SK-N-SH (cell line): ENCODE measurements at regions not wholly inside any gene's neighbourhood (a gene's known extent, or its start where the extent isn't known, plus 50 kb on each side); places are given as distances from the start of the nearest gene placed in this dataset.

Experiments
- CTCF ChIA-PET: fragments of 300-600, 350-600 bp; formaldehyde crosslinking; extraction: SDS; loops from one replicate; lab custom pipeline; 2021; lab: Yijun Ruan, JAX
- POLR2A ChIA-PET: fragments of 350-600 bp; sonication (Branson Sonifier 250); formaldehyde crosslinking; extraction: SDS; loops from one replicate; lab custom pipeline; 2020; ENCODE audit warnings: antibody characterized with exemption, inconsistent platforms; lab: Yijun Ruan, JAX
- DNase-seq: peaks from one replicate; pipeline ENCODE4 v3.0.0; 2012
- H2AFZ ChIP-seq: fragments of 200-600 bp; sonication (generic); 2 replicates; pipeline ENCODE4 v1.8.1; 2016; ENCODE audit warnings: antibody characterized with exemption, mild to moderate bottlenecking, low read depth
- H3F3A ChIP-seq: fragments of 200-600 bp; sonication (generic); replicated peaks from 2 replicates; pipeline ENCODE3; 2016; ENCODE audit warnings: antibody characterized with exemption, mild to moderate bottlenecking; ENCODE audit not compliant: insufficient read depth
- H3K27ac ChIP-seq, 2 experiments: fragments of 200-500 bp in 1 of 2; fragments of 200-600 bp in 1 of 2; sonication (Bioruptor generic) in 1 of 2; sonication (generic), shearing (Covaris generic) in 1 of 2; 2 replicates each; pipeline versions ENCODE4 v1.5.1 to v1.6.1; 2014 to 2016; ENCODE audit warnings: low read depth in 2 of 2, inconsistent platforms in 1 of 2, low read length in 1 of 2, mild to moderate bottlenecking in 1 of 2, mixed read lengths in 1 of 2
- H3K27me3 ChIP-seq: fragments of 200-600 bp; sonication (generic), shearing (Covaris generic); 2 replicates; pipeline ENCODE4 v1.6.1; 2016; ENCODE audit warnings: mixed run types; ENCODE audit not compliant: insufficient read depth
- H3K36me3 ChIP-seq, 2 experiments: fragments of 200-500 bp in 1 of 2; fragments of 200-600 bp in 1 of 2; sonication (Bioruptor generic) in 1 of 2; sonication (generic) in 1 of 2; replicated peaks in 1 of 2; 2 replicates each; pipeline versions ENCODE3 to v1.5.1; 2014 to 2016; ENCODE audit warnings: low read length in 1 of 2, mild to moderate bottlenecking in 1 of 2; ENCODE audit not compliant: insufficient read depth in 2 of 2, control insufficient read depth in 1 of 2
- H3K4me1 ChIP-seq, 2 experiments: fragments of 200-500 bp in 1 of 2; fragments of 200-600 bp in 1 of 2; sonication (Bioruptor generic) in 1 of 2; sonication (generic), shearing (Covaris generic) in 1 of 2; 2 replicates each; pipeline versions ENCODE4 v1.5.1 to v1.6.1; 2014 to 2016; ENCODE audit warnings: low read depth in 1 of 2, low read length in 1 of 2, mixed run types in 1 of 2; ENCODE audit not compliant: insufficient read depth in 2 of 2, control insufficient read depth in 1 of 2
- H3K4me2 ChIP-seq: fragments of 200-600 bp; sonication (generic), shearing (Covaris generic); 2 replicates; pipeline ENCODE4 v1.6.1; 2017; ENCODE audit warnings: mixed run types
- H3K4me3 ChIP-seq, 2 experiments: fragments of 200-500 bp in 1 of 2; fragments of 200-600 bp in 1 of 2; sonication (Bioruptor generic) in 1 of 2; sonication (generic), shearing (Covaris generic) in 1 of 2; 2 replicates each; pipeline versions ENCODE4 v1.5.1 to v1.8.1; 2014 to 2016; ENCODE audit warnings: low read depth in 2 of 2, inconsistent platforms in 1 of 2, low read length in 1 of 2, mild to moderate bottlenecking in 1 of 2, mixed read lengths in 1 of 2, moderate library complexity in 1 of 2
- H3K79me2 ChIP-seq: fragments of 200-600 bp; sonication (generic); 2 replicates; pipeline ENCODE4 v1.8.1; 2017; ENCODE audit warnings: mild to moderate bottlenecking; ENCODE audit not compliant: insufficient read depth
- H3K9ac ChIP-seq: fragments of 200-600 bp; sonication (generic); 2 replicates; pipeline ENCODE4 v1.6.1; 2017; ENCODE audit warnings: mixed run types
- H3K9me2 ChIP-seq: fragments of 200-600 bp; sonication (generic); 2 replicates; pipeline ENCODE4 v1.6.1; 2017; ENCODE audit warnings: mixed run types
- H3K9me3 ChIP-seq: fragments of 200-600 bp; sonication (generic); 2 replicates; pipeline ENCODE4 v1.6.1; 2017; ENCODE audit warnings: mixed run types, mild to moderate bottlenecking, moderate library complexity
- H4K20me1 ChIP-seq: fragments of 200-600 bp; sonication (generic); 2 replicates; pipeline ENCODE4 v1.6.1; 2017; ENCODE audit warnings: mild to moderate bottlenecking, mixed run types; ENCODE audit not compliant: insufficient read depth
- CTCF ChIP-seq: fragments of 200-600 bp; sonication (generic); IDR thresholded peaks from 2 replicates; pipeline ENCODE4 v1.6.1; 2017; ENCODE audit warnings: antibody characterized with exemption, mild to moderate bottlenecking, moderate library complexity
- GATA2 ChIP-seq: sonication (generic); formaldehyde crosslinking; IDR thresholded peaks from 2 replicates; pipeline ENCODE4 v1.5.0; 2020; ENCODE audit warnings: mild to moderate bottlenecking, missing genetic modification reagents
- JUND ChIP-seq: IDR thresholded peaks from 2 replicates; pipeline ENCODE4 v1.4.0; 2012
- NFIC ChIP-seq: IDR thresholded peaks from 2 replicates; pipeline ENCODE4 v1.4.0; 2012; ENCODE audit warnings: borderline replicate concordance
- PBX3 ChIP-seq: IDR thresholded peaks from 2 replicates; pipeline ENCODE4; 2012
- RXRA ChIP-seq: IDR thresholded peaks from 2 replicates; pipeline ENCODE4 v1.4.0; 2012; ENCODE audit warnings: low read depth, mild to moderate bottlenecking, borderline replicate concordance
- TCF12 ChIP-seq: IDR thresholded peaks from 2 replicates; pipeline ENCODE4 v1.4.0; 2012
- WGBS: methylation state at CpG from one replicate; pipeline ENCODE4 v1.1.6; 2017; ENCODE audit warnings: low lambda C conversion rate; 5-methylcytosine and 5-hydroxymethylcytosine counted together
- TF ChIP-seq, protein P1 (sequence below): IDR thresholded peaks from 2 replicates; pipeline ENCODE4 v1.4.0; 2012; ENCODE audit warnings: low read depth
- TF ChIP-seq, protein P2 (sequence below): IDR thresholded peaks from 2 replicates; pipeline ENCODE4 v1.4.0; 2012; ENCODE audit warnings: low read depth, borderline replicate concordance
- TF ChIP-seq, protein P3 (sequence below): IDR thresholded peaks from 2 replicates; pipeline ENCODE4 v1.6.1; 2012; ENCODE audit warnings: mild to moderate bottlenecking, low read depth, low read length, moderate library complexity

GRCh38 chr1:218205721-218206120 lies 79.4 kb upstream of the RRP15 start (continued):
- no peak for TF ChIP-seq CTCF
- no peak for TF ChIP-seq RXRA
- TF ChIP-seq, protein P1, sequence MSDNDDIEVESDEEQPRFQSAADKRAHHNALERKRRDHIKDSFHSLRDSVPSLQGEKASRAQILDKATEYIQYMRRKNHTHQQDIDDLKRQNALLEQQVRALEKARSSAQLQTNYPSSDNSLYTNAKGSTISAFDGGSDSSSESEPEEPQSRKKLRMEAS: no peak
- TF ChIP-seq, protein P2, sequence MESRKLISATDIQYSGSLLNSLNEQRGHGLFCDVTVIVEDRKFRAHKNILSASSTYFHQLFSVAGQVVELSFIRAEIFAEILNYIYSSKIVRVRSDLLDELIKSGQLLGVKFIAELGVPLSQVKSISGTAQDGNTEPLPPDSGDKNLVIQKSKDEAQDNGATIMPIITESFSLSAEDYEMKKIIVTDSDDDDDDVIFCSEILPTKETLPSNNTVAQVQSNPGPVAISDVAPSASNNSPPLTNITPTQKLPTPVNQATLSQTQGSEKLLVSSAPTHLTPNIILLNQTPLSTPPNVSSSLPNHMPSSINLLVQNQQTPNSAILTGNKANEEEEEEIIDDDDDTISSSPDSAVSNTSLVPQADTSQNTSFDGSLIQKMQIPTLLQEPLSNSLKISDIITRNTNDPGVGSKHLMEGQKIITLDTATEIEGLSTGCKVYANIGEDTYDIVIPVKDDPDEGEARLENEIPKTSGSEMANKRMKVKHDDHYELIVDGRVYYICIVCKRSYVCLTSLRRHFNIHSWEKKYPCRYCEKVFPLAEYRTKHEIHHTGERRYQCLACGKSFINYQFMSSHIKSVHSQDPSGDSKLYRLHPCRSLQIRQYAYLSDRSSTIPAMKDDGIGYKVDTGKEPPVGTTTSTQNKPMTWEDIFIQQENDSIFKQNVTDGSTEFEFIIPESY: no peak

GRCh38 chr1:218207194-218207593 lies 77.9 kb upstream of the RRP15 start:
- TF ChIP-seq JUND (peak; percentile 24; the same call in 1 of the 2 replicates), NFIC (peak; percentile 55), GATA2 (CRISPR knock-in tag) (no peak), PBX3 (peak; percentile 74), TCF12 (peak; percentile 78)
- TF ChIP-seq, protein P3, sequence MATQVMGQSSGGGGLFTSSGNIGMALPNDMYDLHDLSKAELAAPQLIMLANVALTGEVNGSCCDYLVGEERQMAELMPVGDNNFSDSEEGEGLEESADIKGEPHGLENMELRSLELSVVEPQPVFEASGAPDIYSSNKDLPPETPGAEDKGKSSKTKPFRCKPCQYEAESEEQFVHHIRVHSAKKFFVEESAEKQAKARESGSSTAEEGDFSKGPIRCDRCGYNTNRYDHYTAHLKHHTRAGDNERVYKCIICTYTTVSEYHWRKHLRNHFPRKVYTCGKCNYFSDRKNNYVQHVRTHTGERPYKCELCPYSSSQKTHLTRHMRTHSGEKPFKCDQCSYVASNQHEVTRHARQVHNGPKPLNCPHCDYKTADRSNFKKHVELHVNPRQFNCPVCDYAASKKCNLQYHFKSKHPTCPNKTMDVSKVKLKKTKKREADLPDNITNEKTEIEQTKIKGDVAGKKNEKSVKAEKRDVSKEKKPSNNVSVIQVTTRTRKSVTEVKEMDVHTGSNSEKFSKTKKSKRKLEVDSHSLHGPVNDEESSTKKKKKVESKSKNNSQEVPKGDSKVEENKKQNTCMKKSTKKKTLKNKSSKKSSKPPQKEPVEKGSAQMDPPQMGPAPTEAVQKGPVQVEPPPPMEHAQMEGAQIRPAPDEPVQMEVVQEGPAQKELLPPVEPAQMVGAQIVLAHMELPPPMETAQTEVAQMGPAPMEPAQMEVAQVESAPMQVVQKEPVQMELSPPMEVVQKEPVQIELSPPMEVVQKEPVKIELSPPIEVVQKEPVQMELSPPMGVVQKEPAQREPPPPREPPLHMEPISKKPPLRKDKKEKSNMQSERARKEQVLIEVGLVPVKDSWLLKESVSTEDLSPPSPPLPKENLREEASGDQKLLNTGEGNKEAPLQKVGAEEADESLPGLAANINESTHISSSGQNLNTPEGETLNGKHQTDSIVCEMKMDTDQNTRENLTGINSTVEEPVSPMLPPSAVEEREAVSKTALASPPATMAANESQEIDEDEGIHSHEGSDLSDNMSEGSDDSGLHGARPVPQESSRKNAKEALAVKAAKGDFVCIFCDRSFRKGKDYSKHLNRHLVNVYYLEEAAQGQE: no peak
- TF ChIP-seq, all 33 proteins: peak for 4
- Histone ChIP-seq H3K9me2 (no peaks in the 10 kb centered on the region), H3K9me3 (no peaks in the 10 kb centered on the region), H3K4me2 (no peak overlapping the region), H3K4me3 (no peak overlapping the region), H3K36me3 (no peaks in the 10 kb centered on the region), H3K27me3 (no peaks in the 10 kb centered on the region), H3K27ac (peak overlapping the region in 1 of 2 experiments; percentile 73; a peak in 1 of 4 replicates), H2AFZ (no peak overlapping the region), H3K4me1 (peaks cover 0 to 23% of the 10 kb centered on the region in 2 experiments; a peak in 2 of 4 replicates), H4K20me1 (no peaks in the 10 kb centered on the region), H3K9ac (no peak overlapping the region), H3F3A (peaks cover 14% of the 10 kb centered on the region), H3K79me2 (no peaks in the 10 kb centered on the region)
- DNase-seq: no peak
- 23% methylated on average over 3 of the region's 3 CpGs for WGBS
- ChIA-PET POLR2A (no interaction called here), CTCF (no interaction called here)
